ENCODE measurements at regions not wholly inside any gene's neighbourhood (a gene's known extent, or its start where the extent isn't known, plus 50 kb on each side); places are given as distances from the start of the nearest gene placed in this dataset.
"Not testable (repeated sequence)": the region's sequence is repeated elsewhere in the genome, so short reads cannot be mapped to it uniquely, and the experiment has no call there.

DNA sequence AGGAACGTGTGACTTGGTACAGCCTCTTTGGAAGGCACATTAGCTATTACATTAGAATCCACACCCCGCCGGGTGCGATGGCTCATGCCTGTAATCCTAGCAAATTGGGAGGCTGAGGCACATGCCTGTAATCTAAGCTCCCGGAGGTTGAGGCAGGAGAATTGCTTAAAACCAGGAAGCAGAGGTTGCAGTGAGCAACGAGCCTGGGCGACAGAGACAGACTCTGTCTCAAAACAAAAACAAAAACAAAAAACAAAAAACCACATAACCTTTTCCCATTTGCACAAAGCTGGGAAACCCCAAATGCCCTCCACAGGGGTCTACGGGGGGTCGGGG lies 82.7 kb upstream of the METTL9 start:
- DNase-seq (ENCODE audit: low read depth): not testable (repeated sequence)

DNA sequence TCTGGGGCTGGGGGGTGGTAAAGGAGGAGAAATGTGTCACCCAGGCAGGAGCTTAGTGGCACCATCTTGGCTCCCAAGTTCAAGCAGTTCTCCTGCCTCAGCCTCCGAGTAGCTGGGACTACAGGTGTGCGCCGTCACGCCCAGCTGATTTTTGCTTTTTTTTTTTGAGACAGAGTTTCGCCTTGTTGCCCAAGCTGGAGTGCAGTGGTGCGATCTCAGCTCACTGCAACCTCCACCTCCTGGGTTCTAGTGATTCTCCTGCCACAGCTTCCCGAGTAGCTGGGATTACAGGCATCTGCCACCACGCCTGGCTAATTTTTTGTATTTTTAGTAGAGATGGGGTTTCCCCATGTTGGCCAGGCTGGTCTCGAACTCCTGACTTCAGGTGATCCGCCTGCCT lies 82.1 kb upstream of the METTL9 start:
- DNase-seq (ENCODE audit: low read depth): not testable (repeated sequence)

DNA sequence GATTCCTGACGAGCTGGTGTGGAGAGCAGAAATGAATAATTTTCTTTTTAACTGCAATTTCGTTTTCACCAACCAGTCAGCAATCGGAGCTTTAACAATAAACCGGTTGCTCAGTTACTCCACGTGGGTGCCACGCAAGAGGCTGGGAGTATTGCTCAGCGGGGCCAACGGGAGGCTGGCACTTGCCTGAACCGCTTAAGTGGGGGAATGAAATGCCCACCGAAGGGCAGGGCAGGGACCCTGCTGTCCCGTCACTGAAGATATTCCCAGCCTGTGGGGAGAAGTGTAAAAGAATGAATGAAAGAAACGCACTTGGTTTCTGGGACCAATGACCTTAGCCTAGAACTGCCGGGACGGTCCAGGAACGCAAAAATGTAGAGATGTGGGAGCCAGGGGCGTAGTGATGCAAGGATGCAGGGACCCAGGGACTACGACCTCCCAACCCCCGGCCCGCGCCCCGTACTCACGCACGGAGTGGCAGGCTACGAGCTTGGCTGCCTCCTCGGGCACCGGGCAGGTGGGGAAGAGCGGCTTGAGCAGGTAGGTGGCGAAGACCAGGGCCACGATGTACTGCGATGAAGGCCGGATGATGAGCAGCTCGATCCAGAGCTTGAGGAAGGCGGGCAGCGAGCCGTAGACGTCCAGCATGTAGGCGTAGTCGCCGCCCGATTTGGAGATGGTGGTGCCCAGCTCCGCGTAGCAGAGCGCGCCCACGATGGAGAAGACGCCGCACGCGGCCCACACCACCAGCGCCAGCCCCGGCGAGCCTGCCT lies 79.8 kb upstream of the METTL9 start:
- DNase-seq (ENCODE audit: low read depth): not testable (repeated sequence)

DNA sequence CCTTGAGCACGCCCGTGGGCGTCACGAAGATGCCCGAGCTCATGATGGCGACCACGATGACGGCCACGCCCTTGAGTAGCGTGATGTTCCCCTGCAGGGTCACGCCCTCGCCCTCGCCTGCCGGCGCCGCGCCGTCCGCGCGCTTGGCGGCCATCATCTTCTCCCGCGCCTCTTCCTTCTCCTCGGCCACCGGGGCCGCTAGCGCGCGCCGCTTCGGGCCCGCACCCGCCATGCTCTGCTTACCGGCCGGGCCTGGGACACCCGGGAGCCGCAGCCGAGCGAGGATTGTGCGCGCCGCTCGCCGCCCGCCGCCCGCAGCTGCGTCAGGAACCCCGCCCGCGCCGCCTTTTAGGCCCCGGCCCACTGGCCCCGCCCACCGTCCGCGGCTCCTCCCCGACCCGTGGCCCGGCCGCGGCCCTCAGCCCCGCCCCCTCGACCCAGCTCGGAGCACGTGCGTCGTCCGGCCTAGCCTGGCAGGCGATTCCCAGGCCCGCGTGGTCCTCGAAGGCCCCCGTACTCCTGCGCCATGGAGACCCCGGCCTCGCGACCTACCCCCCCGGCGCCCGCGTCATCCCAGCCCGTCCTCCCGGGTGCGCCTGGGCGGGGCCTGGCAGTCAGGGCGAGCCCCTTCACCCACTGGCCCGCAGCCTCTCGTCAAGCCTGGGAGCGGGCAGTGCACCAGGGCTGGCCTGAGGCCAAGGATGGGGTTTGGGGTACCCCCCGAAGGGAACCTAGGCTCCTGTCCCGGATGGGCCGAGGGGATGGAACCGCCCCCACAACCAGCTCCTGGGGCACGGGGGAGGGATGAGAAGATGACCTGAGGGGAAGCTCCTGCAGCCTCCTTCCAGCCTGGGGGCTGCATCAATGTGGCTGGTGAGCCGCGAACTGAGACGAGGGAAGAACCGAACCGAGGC lies 79.0 kb upstream of the METTL9 start:
- DNase-seq (ENCODE audit: low read depth): peak; percentile 88

DNA sequence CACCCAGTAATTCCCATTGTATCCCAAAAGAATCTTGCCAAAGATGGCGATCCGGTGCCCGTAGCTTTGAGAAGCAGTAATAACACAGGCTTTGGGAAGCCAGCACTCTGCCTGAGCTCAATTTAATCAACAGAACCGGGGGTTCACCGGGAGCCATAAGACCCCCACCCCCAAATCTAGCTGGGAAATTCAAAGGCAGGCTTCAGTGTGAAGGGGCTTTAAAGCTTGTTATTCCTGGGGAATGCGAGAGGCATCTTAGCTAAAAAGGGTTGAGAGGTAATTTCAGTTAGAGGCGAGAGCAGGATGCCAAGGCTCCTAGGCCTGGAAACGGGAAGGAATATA lies 78.4 kb upstream of the METTL9 start:
- DNase-seq (ENCODE audit: low read depth): not testable (repeated sequence)

DNA sequence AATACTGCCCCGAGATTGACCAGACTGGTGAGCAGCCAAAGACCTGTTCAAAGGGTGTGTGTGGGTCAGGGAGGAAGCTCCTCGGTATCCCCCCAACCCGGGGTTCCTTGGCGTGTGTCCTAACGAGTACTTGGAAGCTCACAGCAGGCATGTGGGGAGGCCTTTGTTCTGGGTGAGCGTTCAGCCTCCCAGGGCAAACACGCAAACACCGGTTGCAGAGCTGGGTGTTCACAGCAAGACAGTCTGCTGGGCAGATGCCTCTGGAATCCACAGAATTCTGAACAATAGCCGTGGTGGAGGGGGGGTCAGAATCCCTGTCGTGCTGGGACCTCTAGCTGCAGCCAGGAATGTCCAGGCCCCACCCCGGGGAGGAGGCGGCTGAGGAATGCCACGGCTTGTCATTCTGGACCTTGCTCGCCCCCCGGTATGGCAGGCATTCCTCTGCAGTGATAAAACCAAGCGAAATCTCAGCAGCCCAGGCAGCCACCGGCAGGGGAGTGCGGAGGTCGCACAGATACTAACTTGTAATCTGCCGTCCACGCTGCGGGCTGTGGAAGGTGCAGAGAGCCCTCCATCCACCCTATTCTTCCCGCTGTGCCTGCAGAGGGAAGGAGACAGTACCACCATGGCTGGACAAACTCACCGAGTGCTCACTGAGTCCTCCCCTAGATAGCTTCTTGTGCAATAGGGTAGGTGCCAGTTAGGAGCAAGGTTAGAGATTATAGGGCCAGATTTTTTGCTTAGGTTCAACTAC lies 77.8 kb upstream of the METTL9 start:
- not testable (repeated sequence) for DNase-seq (ENCODE audit: low read depth)

DNA sequence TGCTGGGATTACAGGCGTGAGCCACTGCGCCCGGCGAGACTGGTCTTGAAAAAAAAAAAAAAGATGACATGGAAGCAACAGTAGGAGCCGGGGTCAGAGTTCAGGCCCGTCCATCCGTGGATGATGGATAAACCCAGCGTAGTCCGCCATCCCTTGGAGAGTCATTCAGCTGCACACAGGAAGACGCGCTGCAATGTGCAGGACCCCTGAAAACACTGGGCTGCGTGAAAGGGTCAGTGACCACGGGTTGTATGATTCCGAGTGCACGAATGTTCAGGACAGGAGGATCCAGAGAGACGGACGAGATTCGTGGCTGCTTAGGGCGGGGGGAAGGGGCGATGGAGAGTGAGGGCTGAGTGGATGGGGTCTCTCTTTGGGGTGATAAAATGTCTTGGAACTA lies 76.5 kb upstream of the METTL9 start:
- not testable (repeated sequence) for DNase-seq (ENCODE audit: low read depth)

DNA sequence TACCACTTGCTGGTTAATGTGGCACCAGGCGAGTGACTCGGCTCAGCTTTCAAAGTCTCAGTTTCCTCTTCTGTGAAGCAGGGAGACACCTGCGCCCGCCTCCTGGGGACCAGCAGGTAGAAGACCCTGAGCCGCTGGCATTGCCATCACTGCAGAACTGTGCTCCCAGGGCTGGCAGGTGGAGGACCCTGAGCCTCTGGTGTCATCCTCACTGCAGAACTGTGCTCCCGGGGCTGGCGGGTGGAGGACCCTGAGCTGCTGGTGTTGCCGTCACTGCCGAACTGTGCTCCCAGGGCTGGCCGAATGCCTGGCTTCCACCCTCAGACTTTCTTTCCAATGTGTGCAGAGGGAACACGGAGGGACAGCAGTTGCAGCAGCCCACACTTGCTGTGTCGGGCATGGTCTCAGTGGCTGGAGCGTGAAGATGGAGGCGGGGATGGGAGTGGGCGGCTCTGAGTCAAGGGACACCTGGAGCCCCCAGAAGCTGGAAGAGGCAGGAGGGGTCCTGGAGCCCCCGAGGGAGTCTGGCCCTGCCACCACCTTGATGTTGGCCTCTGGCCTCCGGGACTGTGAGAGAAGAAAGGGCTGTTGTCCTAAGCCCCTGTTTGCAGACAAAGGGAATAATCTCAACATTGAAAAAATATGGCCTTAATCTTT lies 75.8 kb upstream of the METTL9 start:
- DNase-seq (ENCODE audit: low read depth): no peak

DNA sequence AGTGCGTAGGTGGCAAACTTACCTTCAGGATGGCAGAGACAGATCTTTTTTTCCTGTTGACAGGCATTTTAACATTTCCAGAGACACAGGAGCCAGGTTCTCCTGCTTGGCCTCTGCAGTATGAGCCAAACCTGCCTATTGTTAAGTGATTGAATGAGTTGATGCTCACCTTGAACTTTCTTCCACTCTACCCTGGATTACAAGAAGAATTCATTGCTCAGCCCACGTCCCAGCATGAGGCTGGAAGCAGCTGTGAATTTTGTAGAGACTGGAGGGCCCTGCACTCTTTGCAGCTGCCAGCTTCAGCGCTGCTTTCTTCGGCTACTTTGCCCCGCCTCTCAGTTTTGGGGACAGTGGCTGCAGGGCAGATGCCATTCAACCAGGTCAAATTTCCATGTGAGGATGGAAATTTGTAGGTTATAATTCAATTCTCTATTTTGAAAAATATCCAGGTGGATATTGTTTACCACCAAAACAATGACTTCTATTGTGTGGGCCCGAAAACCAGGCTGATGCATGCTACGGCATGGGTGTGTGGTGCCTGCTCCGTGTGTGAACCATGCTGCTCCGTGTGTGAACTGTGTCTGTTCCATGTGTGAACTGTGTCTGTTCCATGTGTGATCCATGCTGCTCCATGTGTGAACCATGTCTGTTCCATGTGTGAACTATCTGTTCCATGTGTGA lies 75.2 kb upstream of the METTL9 start:
- no peak for DNase-seq (ENCODE audit: low read depth)

DNA sequence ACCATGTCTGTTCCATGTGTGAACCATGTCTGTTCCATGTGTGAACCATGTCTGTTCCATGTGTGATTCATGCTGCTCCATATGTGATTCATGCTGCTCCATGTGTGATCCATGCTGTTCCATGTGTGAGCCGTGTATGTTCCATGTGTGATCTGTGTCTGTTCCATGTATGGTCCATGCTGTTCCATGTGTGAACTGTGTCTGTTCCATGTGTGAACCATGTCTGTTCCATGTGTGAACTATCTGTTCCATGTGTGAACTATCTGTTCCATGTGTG lies 74.7 kb upstream of the METTL9 start:
- DNase-seq (ENCODE audit: low read depth): not testable (repeated sequence)

DNA sequence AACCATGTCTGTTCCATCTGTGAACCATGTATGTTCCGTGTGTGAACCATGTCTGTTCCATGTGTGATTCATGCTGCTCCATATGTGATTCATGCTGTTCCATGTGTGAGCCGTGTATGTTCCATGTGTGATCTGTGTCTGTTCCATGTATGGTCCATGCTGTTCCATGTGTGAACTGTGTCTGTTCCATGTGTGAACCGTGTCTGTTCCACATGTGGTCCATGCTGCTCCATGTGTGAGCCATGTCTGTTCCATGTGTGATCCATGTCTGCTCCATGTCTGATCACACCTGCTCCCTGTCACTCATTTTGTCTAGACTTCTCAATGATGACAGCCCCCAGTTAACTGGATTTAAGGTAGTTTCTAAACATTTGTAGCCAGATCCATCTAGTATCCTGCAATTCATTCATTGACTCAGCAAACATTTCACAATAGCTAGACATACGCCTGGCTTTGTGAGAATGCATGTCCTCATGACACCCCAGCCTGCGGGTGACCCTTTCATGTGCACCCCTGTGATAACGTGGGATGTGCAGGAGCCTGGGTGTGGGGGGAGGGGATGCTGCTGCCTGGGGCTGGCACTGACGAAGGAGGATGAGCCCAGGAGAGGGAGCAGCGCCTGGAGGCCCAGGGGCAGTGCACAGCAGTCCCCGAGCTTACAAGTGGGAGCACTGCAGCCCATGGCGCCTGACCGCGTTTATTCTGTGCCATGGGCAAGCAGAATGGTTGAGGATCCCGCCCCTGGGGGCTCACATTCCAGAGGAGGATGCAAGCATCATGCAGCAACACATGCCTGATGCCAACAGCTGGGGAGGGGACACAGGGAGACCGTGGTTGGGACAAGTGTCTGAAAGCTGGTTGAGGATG lies 74.1 kb upstream of the METTL9 start:
- peak; percentile 28 for DNase-seq (ENCODE audit: low read depth)

DNA sequence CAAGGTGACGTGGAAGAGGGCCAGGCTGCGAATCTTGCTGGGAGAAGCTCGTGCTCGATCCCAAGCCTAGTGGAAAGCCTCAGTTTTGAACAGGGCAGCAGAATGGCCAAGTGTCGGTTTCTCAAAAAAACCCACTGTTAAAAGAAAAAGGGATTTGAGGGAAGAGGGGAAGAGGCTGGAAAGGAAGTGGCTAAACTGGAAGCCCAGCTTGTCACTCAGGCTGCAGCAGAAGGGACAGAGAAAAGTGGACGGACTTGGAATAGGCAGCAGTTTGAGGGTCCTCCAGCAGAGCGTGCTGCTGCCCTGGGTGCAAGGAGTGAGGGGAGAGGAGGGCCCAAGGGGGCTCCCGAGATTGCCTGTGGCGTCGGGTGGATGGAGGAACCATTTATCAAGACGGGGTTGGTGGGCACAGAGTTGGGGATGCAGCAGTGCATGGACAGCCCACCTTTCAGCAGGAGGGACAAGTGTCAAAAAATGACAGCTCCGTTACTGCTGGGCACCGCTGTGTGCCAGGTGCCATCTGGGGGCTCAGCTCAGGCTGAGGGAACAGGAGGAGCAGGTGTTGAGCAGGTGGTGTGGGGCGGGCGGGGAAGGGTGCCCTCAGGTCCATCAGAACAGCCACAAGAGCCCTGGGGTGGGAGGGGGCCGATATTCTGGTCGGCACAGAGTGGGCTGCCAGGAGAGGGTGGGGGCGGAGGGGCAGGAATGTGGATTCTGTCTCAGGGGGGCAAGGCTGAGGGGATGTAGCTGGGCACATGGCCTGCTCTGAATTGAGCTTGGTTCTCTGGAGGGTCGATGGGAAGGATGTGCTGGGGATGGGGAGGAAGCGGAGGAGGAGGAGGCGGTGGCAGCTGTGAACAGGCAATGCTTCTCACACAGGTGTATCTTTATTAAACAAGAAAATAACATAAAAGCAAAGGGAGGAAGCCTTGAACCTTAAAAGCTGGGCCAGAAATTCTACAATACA lies 73.1 kb upstream of the METTL9 start:
- not testable (repeated sequence) for DNase-seq (ENCODE audit: low read depth)

DNA sequence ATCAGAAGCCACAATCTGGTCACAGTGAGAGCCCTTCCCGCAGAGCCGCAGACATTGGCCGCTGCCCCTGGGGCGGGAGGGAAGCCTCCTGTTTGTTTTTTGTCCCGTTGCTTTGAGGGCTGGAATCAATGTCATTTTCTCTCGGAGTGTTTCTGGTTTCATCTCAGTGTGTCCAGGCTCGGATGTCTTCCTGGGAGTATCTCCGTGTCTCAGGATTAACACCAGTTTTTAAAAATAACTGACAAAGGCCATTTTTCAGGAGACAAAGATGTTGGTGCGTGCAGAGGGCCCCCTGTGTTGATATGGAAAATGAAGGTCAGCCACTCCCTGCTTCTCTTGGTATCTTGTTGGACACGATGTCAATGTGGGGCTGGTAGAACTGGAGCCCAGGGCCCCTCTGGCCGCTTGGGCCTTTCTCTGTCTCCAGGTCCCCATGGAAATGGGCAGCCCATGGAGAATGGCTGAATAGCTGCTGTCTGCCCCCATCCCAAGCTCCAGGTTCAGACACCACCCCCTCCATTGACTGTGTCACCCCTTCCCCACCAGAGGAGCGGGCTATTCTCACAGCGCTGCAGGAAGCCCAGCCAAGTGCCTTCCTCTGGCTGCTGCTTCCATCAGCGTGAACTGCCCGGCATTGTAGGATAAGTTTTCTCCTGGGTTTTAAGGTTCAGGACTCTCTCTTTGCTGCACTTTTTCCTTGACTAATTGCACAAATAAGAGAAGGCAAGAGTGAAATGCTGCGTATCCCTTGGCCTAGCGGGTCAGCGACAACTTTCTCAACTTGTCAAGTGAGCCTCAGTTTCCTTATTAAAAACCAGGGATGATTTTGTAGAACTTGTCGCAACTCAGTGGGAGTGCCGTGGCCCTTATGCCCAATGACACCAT lies 72.2 kb upstream of the METTL9 start:
- no peak for DNase-seq (ENCODE audit: low read depth)

DNA sequence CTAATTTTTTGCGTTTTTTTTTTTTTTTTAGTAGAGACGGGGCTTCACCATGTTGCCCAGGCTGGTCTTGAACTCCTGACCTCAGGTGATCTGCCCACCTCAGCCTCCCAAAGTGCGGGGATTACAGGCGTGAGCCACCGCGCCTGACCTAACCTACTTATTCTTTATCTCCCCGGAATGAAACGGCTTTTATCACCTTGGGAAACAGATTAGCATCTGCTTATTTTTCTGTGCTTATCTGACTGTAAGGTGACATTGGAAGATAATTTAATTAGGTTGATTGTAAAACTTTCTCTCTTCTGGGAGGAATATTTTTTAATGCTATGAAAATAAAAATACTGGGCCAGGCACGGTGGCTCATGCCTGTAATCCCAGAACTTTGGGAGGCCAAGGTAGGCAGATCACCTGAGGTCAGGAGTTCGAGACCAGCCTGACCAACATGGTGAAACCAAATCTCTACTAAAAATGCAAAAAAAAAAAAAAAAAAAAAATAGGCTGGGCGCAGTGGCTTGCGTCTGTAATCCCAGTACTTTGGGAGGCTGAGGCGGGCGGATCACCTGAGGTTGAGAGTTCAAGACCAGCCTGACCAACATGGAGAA lies 70.2 kb upstream of the METTL9 start:
- DNase-seq (ENCODE audit: low read depth): not testable (repeated sequence)

DNA sequence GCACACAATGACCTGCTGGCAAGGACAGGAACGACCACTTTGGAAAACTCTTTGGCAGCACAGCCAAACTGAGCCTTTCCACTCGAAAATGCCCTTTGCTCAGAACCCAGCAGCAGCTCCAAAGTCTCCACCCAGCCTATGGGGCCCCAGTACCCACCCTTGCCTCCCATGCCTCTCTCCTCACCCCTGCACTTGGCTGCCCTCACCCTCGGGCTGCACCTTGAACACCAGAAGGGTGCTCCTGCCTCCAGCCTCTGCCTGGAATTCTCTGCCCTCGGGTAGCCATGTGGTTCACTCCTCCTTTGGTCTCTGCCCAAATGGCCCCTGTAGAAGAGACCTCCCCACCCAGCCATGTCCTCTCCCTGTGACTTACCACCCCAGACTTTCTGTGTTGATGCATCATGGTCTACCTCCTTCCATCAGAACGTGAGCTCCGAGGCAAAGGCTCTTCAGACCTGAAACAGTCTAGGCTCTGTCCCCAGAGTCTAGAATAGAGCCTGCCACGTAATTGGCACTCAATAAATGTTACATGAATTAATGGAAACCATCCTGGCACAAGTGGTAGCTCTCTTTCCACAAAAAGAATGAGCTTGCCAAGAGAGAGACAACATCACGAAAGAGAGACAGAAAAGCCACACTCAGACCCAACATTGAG lies 68.5 kb upstream of the METTL9 start:
- not testable (repeated sequence) for DNase-seq (ENCODE audit: low read depth)

DNA sequence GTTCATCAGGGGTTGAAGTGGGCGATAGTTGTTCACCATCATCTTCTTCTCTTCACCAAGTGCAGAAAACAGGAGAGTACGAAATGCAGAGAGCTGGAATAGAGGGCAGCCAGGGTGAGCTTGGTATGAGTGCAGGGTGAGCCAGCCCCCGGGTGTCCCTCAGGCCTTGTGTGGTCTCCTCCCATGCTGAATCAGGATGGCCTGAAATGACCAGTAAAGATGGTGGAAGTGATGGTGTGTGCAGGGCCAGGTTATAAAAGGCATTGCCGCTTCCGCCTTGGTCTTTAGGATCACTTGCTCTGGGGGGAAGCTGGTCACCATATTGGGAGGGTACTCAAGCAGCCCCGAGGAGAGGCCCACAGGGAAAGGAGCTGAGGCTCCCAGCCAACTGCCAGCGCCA lies 66.4 kb upstream of the METTL9 start:
- DNase-seq (ENCODE audit: low read depth): not testable (repeated sequence)

DNA sequence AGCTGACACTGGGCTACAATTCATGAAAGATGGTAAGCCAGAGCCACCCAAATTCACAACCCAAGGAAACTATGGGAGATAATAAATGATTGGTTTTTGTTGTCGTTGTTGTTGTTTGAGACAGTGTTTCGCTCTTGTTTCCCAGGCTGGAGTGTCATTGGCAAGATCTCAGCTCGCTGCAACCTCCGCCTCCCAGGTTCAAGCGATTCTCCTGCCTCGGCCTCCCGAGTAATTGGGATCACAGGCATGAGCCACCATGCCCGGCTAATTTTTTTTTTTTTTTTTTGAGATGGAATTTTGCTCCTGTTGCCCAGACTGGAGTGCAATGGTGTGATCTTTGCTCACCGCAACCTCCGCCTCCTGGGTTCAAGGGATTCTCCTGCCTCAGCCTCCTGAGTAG lies 65.9 kb upstream of the METTL9 start:
- not testable (repeated sequence) for DNase-seq (ENCODE audit: low read depth)

DNA sequence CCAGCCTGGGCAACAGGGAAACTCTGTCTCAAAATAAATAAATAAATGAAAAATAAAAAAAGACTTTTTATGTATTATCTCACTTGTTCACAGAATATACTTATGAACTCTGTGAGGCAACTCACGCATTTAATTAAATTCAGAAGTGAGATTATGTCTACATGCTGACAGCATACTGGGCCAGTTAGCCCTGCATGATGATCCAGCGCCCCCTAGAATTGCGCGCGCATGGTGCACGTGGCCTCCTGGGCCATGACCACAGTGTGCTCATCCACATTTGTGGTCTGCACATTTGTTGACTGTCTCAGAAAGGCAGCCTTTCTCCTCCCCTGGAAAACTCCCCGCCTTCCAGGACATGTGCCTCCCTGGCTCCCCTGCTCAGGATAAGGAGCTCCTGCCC lies 64.8 kb upstream of the METTL9 start:
- DNase-seq (ENCODE audit: low read depth): not testable (repeated sequence)
